CD14-positive monocyte (primary cell): ENCODE measurements at regions not wholly inside any gene's neighbourhood (a gene's known extent, or its start where the extent isn't known, plus 50 kb on each side); places are given as distances from the start of the nearest gene placed in this dataset.

Experiments
- DNase-seq, 3 donors: peaks; one replicate each; pipeline ENCODE4 v3.0.0-alpha.2; 2011 to 2022
- H2AFZ ChIP-seq: 2 replicates; pipeline ENCODE4 v1.6.0; 2012; ENCODE audit warnings: mild to moderate bottlenecking, low read depth, low read length, inconsistent platforms; ENCODE audit not compliant: insufficient read depth, poor library complexity, severe bottlenecking
- H3K27ac ChIP-seq, 2 donors: 1 replicate in 1 of 2; 2 replicates in 1 of 2; pipeline ENCODE4 v1.5.1; 2012 to 2013; ENCODE audit warnings: low read length in 2 of 2, control low read depth in 1 of 2, inconsistent platforms in 1 of 2, low read depth in 1 of 2, mild to moderate bottlenecking in 1 of 2
- H3K27me3 ChIP-seq, 2 donors: one replicate each; pipeline versions ENCODE4 v1.6.0 to v1.6.1; 2011 to 2013; ENCODE audit warnings: low read length in 2 of 2; ENCODE audit not compliant: control insufficient read depth in 2 of 2, insufficient read depth in 2 of 2
- H3K36me3 ChIP-seq, 2 donors: replicated peaks in 1 of 2; 1 replicate in 1 of 2; 2 replicates in 1 of 2; pipeline versions ENCODE4 v1.5.1 to v1.6.1; 2012 to 2013; ENCODE audit warnings: low read length in 2 of 2, control low read depth in 1 of 2, inconsistent platforms in 1 of 2, mild to moderate bottlenecking in 1 of 2; ENCODE audit not compliant: insufficient read depth in 2 of 2, control insufficient read depth in 1 of 2
- H3K4me1 ChIP-seq, 2 donors: 1 replicate in 1 of 2; 2 replicates in 1 of 2; pipeline versions ENCODE4 v1.5.1 to v1.6.1; 2012 to 2013; ENCODE audit warnings: low read length in 2 of 2, control low read depth in 1 of 2, inconsistent platforms in 1 of 2, mild to moderate bottlenecking in 1 of 2, moderate library complexity in 1 of 2; ENCODE audit not compliant: insufficient read depth in 2 of 2, control insufficient read depth in 1 of 2
- H3K4me2 ChIP-seq: replicated peaks from 2 replicates; pipeline ENCODE3; 2012; ENCODE audit warnings: low read length, moderate library complexity, mild to moderate bottlenecking; ENCODE audit not compliant: poor library complexity, severe bottlenecking; ENCODE audit errors: extremely low read depth
- H3K4me3 ChIP-seq, 3 experiments: fragments of 200-600 bp in 1 of 3; sonication (generic) in 1 of 3; replicated peaks in 1 of 3; 1 replicate in 2 of 3; 2 replicates in 1 of 3; pipeline ENCODE4 v1.5.1; 2011 to 2013; ENCODE audit warnings: low read length in 3 of 3, mild to moderate bottlenecking in 3 of 3, control low read depth in 2 of 3, low read depth in 2 of 3, inconsistent platforms in 1 of 3, moderate library complexity in 1 of 3
- H3K79me2 ChIP-seq: 2 replicates; pipeline ENCODE4 v1.6.0; 2012; ENCODE audit warnings: mild to moderate bottlenecking, control low read depth, inconsistent platforms, low read length, moderate library complexity; ENCODE audit not compliant: insufficient read depth
- H3K9ac ChIP-seq: 2 replicates; pipeline ENCODE4 v1.6.0; 2017; ENCODE audit warnings: low read length, mild to moderate bottlenecking; ENCODE audit not compliant: insufficient read depth, poor library complexity, severe bottlenecking
- H3K9me3 ChIP-seq, 2 donors: replicated peaks in 1 of 2; 1 replicate in 1 of 2; 2 replicates in 1 of 2; pipeline versions ENCODE4 v1.5.1 to v1.6.1; 2012 to 2013; ENCODE audit warnings: low read length in 2 of 2, control low read depth in 1 of 2; ENCODE audit not compliant: control insufficient read depth in 1 of 2, insufficient read depth in 1 of 2
- H4K20me1 ChIP-seq: 2 replicates; pipeline ENCODE4 v1.6.0; 2012; ENCODE audit warnings: mild to moderate bottlenecking, low read length, control low read depth, moderate library complexity; ENCODE audit not compliant: insufficient read depth
- H3K27ac Mint-ChIP-seq, 7 donors: one replicate each; pipeline ENCODE4 v1.8.0; 2020; ENCODE audit warnings: mild to moderate bottlenecking in 7 of 7, mixed read lengths in 7 of 7, moderate library complexity in 6 of 7, inconsistent platforms in 2 of 7
- H3K27me3 Mint-ChIP-seq, 3 donors: one replicate each; pipeline ENCODE4 v1.8.0; 2021 to 2022; ENCODE audit warnings: low read depth in 3 of 3, mild to moderate bottlenecking in 3 of 3, mixed read lengths in 3 of 3, moderate library complexity in 3 of 3, inconsistent platforms in 1 of 3
- H3K36me3 Mint-ChIP-seq, 2 donors: one replicate each; pipeline ENCODE4 v1.8.0; 2020; ENCODE audit warnings: mixed read lengths in 2 of 2, inconsistent platforms in 1 of 2, mild to moderate bottlenecking in 1 of 2
- H3K4me1 Mint-ChIP-seq: one replicate; pipeline ENCODE4 v1.8.0; 2020; ENCODE audit warnings: mild to moderate bottlenecking, mixed read lengths
- H3K4me3 Mint-ChIP-seq, 2 donors: one replicate each; pipeline ENCODE4 v1.8.0; 2020; ENCODE audit warnings: mild to moderate bottlenecking in 2 of 2, mixed read lengths in 2 of 2, moderate library complexity in 1 of 2
- H3K9me3 Mint-ChIP-seq, 7 donors: one replicate each; pipeline ENCODE4 v1.8.0; 2020 to 2022; ENCODE audit warnings: mixed read lengths in 7 of 7, mild to moderate bottlenecking in 6 of 7, moderate library complexity in 6 of 7, inconsistent platforms in 2 of 7
- CTCF ChIP-seq: fragments of 200-600 bp; IDR thresholded peaks from one replicate; pipeline ENCODE4 v1.8.0; 2022; ENCODE audit warnings: antibody characterized with exemption, mild to moderate bottlenecking
- WGBS: methylation state at CpG from one replicate; pipeline ENCODE4 v1.1.5; 2013; ENCODE audit warnings: missing lambda C conversion rate; ENCODE audit not compliant: insufficient coverage; 5-methylcytosine and 5-hydroxymethylcytosine counted together
- intact Hi-C, 2 donors: fragments of 100-400 bp; cut with micrococcal nuclease; formaldehyde crosslinking; loops; one replicate each; pipeline versions ENCODE4 v1.15.0 to v1.15.1; 2023

- H3K27me3 Mint-ChIP-seq = no peaks in the 10 kb centered on the region
- no peak overlapping the region for H3K4me3 Mint-ChIP-seq
- Histone ChIP-seq H3K27me3 (no peaks in the 10 kb centered on the region), H3K4me3 (no peak overlapping the region), H4K20me1 (no peaks in the 10 kb centered on the region), H3K27ac (no peak overlapping the region), H3K36me3 (no peaks in the 10 kb centered on the region), H3K4me2 (no peak overlapping the region), H3K79me2 (no peaks in the 10 kb centered on the region), H3K9ac (no peak overlapping the region), H2AFZ (no peak overlapping the region), H3K4me1 (no peaks in the 10 kb centered on the region), H3K9me3 (no peaks in the 10 kb centered on the region)
- H3K9me3 Mint-ChIP-seq = peaks cover 0 to 3% (median 0%) of the 10 kb centered on the region in 7 donors
- 43% methylated on average over 3 of the region's 4 CpGs for WGBS
- no peaks in the 10 kb centered on the region for H3K4me1 Mint-ChIP-seq
- intact Hi-C loops = no loop called here
- H3K36me3 Mint-ChIP-seq = no peaks in the 10 kb centered on the region
- no peak overlapping the region for H3K27ac Mint-ChIP-seq
- DNase-seq = no peak
- no peak for TF ChIP-seq CTCF
Observed at GRCh38 chr5:110335361-110336066, 391.0 kb downstream of the TMEM232 start.

DNA sequence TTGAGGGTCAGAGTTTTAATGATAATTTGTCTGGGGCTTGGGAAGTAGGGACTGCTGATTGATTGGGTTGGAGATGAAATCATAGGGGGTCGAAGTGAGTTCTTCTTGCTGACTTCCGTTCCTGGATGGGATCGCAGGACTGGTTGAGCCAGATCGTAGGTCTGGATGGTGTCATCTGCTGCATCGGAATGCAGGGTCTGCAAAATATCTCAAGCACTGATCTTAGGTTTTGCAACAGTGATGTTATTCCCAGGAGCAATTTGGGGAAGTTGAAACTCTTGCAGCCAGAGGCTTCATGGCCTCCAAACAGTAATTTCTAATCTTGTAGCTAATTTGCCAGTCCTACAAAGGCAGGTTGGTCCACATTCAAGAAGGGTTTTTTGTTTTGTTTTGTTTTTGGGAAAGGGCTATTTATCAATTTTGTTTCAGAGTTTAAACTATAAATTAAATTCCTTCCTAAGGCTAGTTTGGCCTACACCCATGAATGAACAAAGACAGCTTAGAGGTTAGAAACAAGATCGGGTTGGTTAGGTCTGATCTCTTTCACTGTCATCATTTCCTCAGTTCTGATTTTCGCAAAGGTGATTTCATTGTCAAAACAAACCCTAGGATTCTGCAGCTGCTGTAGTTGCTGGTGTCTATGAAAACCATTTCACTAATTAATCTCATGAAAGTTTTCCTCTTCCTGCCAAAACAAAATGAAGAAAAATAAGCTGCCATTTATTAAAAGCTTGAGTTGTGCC lies 388.0 kb downstream of the TMEM232 start:
- Histone ChIP-seq H4K20me1 (no peaks in the 10 kb centered on the region), H2AFZ (no peak overlapping the region), H3K4me2 (no peak overlapping the region), H3K79me2 (no peaks in the 10 kb centered on the region), H3K4me3 (no peak overlapping the region), H3K9ac (no peak overlapping the region), H3K27ac (no peak overlapping the region), H3K27me3 (no peaks in the 10 kb centered on the region), H3K9me3 (no peaks in the 10 kb centered on the region), H3K36me3 (no peaks in the 10 kb centered on the region), H3K4me1 (no peaks in the 10 kb centered on the region)
- WGBS = 87% methylated on average over 7 of the region's 7 CpGs
- no peaks in the 10 kb centered on the region for H3K36me3 Mint-ChIP-seq
- TF ChIP-seq CTCF = no peak
- peaks cover 0 to 4% (median 0%) of the 10 kb centered on the region in 3 donors for H3K27me3 Mint-ChIP-seq
- no peaks in the 10 kb centered on the region for H3K4me1 Mint-ChIP-seq
- H3K9me3 Mint-ChIP-seq = peaks cover 0 to 4% (median 0%) of the 10 kb centered on the region in 7 donors
- no peak overlapping the region for H3K27ac Mint-ChIP-seq
- no peak for DNase-seq
- intact Hi-C loops = no loop called here
- H3K4me3 Mint-ChIP-seq = no peak overlapping the region
